Liver (tissue), 8 donors: ENCODE measurements at regions not wholly inside any gene's neighbourhood (a gene's known extent, or its start where the extent isn't known, plus 50 kb on each side); places are given as distances from the start of the nearest gene placed in this dataset.

Experiments used
- DNase-seq: peaks from one replicate; pipeline ENCODE4 v3.0.0-alpha.2; 2017; ENCODE audit warnings: low spot score
- H3K27ac ChIP-seq, 2 donors: one replicate each; pipeline ENCODE4 v1.7.0; 2013; ENCODE audit warnings: inconsistent platforms in 2 of 2, low read length in 2 of 2, control low read depth in 1 of 2, low read depth in 1 of 2, mild to moderate bottlenecking in 1 of 2
- H3K27me3 ChIP-seq, 4 donors: one replicate each; pipeline versions ENCODE4 v1.6.1 to v1.7.0; 2013; ENCODE audit warnings: low read length in 3 of 4, inconsistent platforms in 1 of 4, mild to moderate bottlenecking in 1 of 4, moderate library complexity in 1 of 4; ENCODE audit not compliant: control insufficient read depth in 4 of 4, insufficient read depth in 4 of 4
- H3K36me3 ChIP-seq, 4 donors: one replicate each; pipeline versions ENCODE4 v1.6.1 to v1.7.0; 2013; ENCODE audit warnings: low read length in 3 of 4, mild to moderate bottlenecking in 3 of 4, low read depth in 1 of 4, moderate library complexity in 1 of 4; ENCODE audit not compliant: control insufficient read depth in 4 of 4, insufficient read depth in 3 of 4
- H3K4me1 ChIP-seq, 4 donors: one replicate each; pipeline versions ENCODE4 v1.6.1 to v1.7.0; 2013; ENCODE audit warnings: low read length in 3 of 4, mild to moderate bottlenecking in 3 of 4, moderate library complexity in 1 of 4; ENCODE audit not compliant: control insufficient read depth in 4 of 4, insufficient read depth in 4 of 4
- H3K4me3 ChIP-seq, 3 donors: one replicate each; pipeline versions ENCODE4 v1.6.1 to v1.7.0; 2013; ENCODE audit warnings: low read length in 3 of 3, control low read depth in 1 of 3, low read depth in 1 of 3, mild to moderate bottlenecking in 1 of 3
- H3K9ac ChIP-seq, 2 donors: one replicate each; pipeline ENCODE4 v1.7.0; 2013; ENCODE audit warnings: low read length in 2 of 2, mild to moderate bottlenecking in 2 of 2, moderate library complexity in 2 of 2, control low read depth in 1 of 2, low read depth in 1 of 2
- H3K9me3 ChIP-seq, 4 donors: one replicate each; pipeline versions ENCODE4 v1.6.1 to v1.7.0; 2013; ENCODE audit warnings: low read length in 3 of 4; ENCODE audit not compliant: control insufficient read depth in 4 of 4
- ATF3 ChIP-seq: IDR thresholded peaks from 2 replicates; pipeline ENCODE4 v1.6.1; 2016; ENCODE audit warnings: antibody characterized with exemption
- CTCF ChIP-seq: fragments of 150-350 bp; IDR thresholded peaks from 2 replicates; pipeline ENCODE4 v1.5.1; 2017; ENCODE audit warnings: improper control_type of control experiment, low read depth, low read length; ENCODE audit not compliant: missing input control
- EGR1 ChIP-seq, 2 donors: IDR thresholded peaks; 2 replicates each; pipeline ENCODE4 v1.6.1; 2016 to 2018; ENCODE audit warnings: antibody characterized with exemption in 2 of 2, low read depth in 2 of 2
- FOXA1 ChIP-seq: IDR thresholded peaks from 2 replicates; pipeline ENCODE4 v1.6.1; 2016; ENCODE audit warnings: antibody characterized with exemption
- FOXA2 ChIP-seq: IDR thresholded peaks from 2 replicates; pipeline ENCODE4 v1.6.1; 2016; ENCODE audit warnings: antibody characterized with exemption
- GABPA ChIP-seq, 2 donors: IDR thresholded peaks in 1 of 2; conservative IDR thresholded peaks in 1 of 2; 2 replicates each; pipeline ENCODE4 v1.6.1; 2016; ENCODE audit warnings: antibody characterized with exemption in 2 of 2, mild to moderate bottlenecking in 1 of 2, moderate library complexity in 1 of 2
- HNF4A ChIP-seq, 2 donors: conservative IDR thresholded peaks; 2 replicates each; pipeline ENCODE4 v1.6.1; 2016; ENCODE audit warnings: antibody characterized with exemption in 2 of 2, mild to moderate bottlenecking in 2 of 2
- HNF4G ChIP-seq: IDR thresholded peaks from 2 replicates; pipeline ENCODE4 v1.6.1; 2016; ENCODE audit warnings: antibody characterized with exemption
- JUND ChIP-seq, 2 donors: IDR thresholded peaks; 2 replicates each; pipeline ENCODE4 v1.6.1; 2016; ENCODE audit warnings: antibody characterized with exemption in 2 of 2
- MAX ChIP-seq: IDR thresholded peaks from 2 replicates; pipeline ENCODE4 v1.6.1; 2016; ENCODE audit warnings: antibody characterized with exemption
- NR2F2 ChIP-seq: IDR thresholded peaks from 2 replicates; pipeline ENCODE4 v1.6.1; 2016; ENCODE audit warnings: antibody characterized with exemption
- RAD21 ChIP-seq, 2 donors: IDR thresholded peaks; 2 replicates each; pipeline ENCODE4 v1.6.1; 2016; ENCODE audit warnings: antibody characterized with exemption in 2 of 2, mild to moderate bottlenecking in 2 of 2
- REST ChIP-seq: IDR thresholded peaks from 2 replicates; pipeline ENCODE4 v1.6.1; 2016; ENCODE audit warnings: antibody characterized with exemption, mild to moderate bottlenecking
- RXRA ChIP-seq, 2 donors: IDR thresholded peaks; 2 replicates each; pipeline ENCODE4 v1.6.1; 2017 to 2018; ENCODE audit warnings: antibody characterized with exemption in 2 of 2, mild to moderate bottlenecking in 1 of 2
- SP1 ChIP-seq: IDR thresholded peaks from 2 replicates; pipeline ENCODE4 v1.6.1; 2018; ENCODE audit warnings: antibody characterized with exemption, mild to moderate bottlenecking
- TAF1 ChIP-seq: conservative IDR thresholded peaks from 2 replicates; pipeline ENCODE4 v1.6.1; 2016; ENCODE audit warnings: antibody characterized with exemption, mild to moderate bottlenecking
- YY1 ChIP-seq: IDR thresholded peaks from 2 replicates; pipeline ENCODE4 v1.6.1; 2016; ENCODE audit warnings: antibody characterized with exemption, mild to moderate bottlenecking
- ZBTB33 ChIP-seq: IDR thresholded peaks from 2 replicates; pipeline ENCODE4 v1.6.1; 2016; ENCODE audit warnings: antibody characterized with exemption
- WGBS: extraction: QIAGEN DNeasy Blood & Tissue Kit; methylation state at CpG from one replicate; pipeline ENCODE4 v1.1.7; 2013; 5-methylcytosine and 5-hydroxymethylcytosine counted together
- donor health status: healthy.
- donor health status: healthy.
- donor health status: healthy.
- donor health status: healthy.
- donor health status: healthy.

GRCh38 chr4:54902271-54902670 is 223.1 kb downstream of the KDR start:
- Histone ChIP-seq H3K9ac (no peak overlapping the region), H3K4me1 (no peaks in the 10 kb centered on the region), H3K27ac (no peak overlapping the region), H3K27me3 (peaks cover 0 to 8% (median 0%) of the 10 kb centered on the region in 4 donors), H3K36me3 (no peaks in the 10 kb centered on the region), H3K9me3 (no peaks in the 10 kb centered on the region), H3K4me3 (no peak overlapping the region)
- no peak for DNase-seq
- 60% methylated on average over 1 of the region's 1 CpG for whole genome bisulfite sequencing
- TF ChIP-seq TAF1 (no peak), FOXA1 (no peak), ZBTB33 (no peak), RAD21 (IDR thresholded peaks at IDR 0.05) (no peak), REST (no peak), RXRA (IDR thresholded peaks at IDR 0.05) (no peak), MAX (no peak), CTCF (no peak), NR2F2 (no peak), SP1 (no peak), ATF3 (no peak), HNF4A (conservative IDR thresholded peaks at IDR 0.05) (no peak), GABPA (IDR thresholded peaks at IDR 0.05 in 1 of 2, conservative IDR thresholded peaks at IDR 0.05 in 1 of 2) (no peak), HNF4G (no peak), YY1 (no peak), FOXA2 (no peak), JUND (IDR thresholded peaks at IDR 0.05) (no peak), EGR1 (IDR thresholded peaks at IDR 0.05; ENCODE audit: low read depth in 2 of 2) (no peak)

- no peak for DNase-seq
- peaks cover 0 to 8% (median 0%) of the 10 kb centered on the region in 4 donors for H3K27me3 ChIP-seq
- no peak for TF ChIP-seq RAD21 (IDR thresholded peaks at IDR 0.05)
- no peak for TF ChIP-seq GABPA (IDR thresholded peaks at IDR 0.05 in 1 of 2, conservative IDR thresholded peaks at IDR 0.05 in 1 of 2)
- TF ChIP-seq RXRA (IDR thresholded peaks at IDR 0.05), result no peak
- TF ChIP-seq CTCF, result no peak
- TF ChIP-seq HNF4G, result no peak
- no peak for TF ChIP-seq MAX
- no peak for TF ChIP-seq SP1
- TF ChIP-seq NR2F2, result no peak
- no peak overlapping the region for H3K9ac ChIP-seq
- H3K4me3 ChIP-seq, result no peak overlapping the region
- no peaks in the 10 kb centered on the region for H3K36me3 ChIP-seq
- 92% methylated on average over 1 of the region's 1 CpG for WGBS
- H3K9me3 ChIP-seq, result no peaks in the 10 kb centered on the region
- H3K27ac ChIP-seq, result no peak overlapping the region
- no peaks in the 10 kb centered on the region for H3K4me1 ChIP-seq
Observed at GRCh38 chr4:54901202-54901601, 224.2 kb downstream of the KDR start.
